ENCODE measurements at regions not wholly inside any gene's neighbourhood (a gene's known extent, or its start where the extent isn't known, plus 50 kb on each side); places are given as distances from the start of the nearest gene placed in this dataset.

DNA sequence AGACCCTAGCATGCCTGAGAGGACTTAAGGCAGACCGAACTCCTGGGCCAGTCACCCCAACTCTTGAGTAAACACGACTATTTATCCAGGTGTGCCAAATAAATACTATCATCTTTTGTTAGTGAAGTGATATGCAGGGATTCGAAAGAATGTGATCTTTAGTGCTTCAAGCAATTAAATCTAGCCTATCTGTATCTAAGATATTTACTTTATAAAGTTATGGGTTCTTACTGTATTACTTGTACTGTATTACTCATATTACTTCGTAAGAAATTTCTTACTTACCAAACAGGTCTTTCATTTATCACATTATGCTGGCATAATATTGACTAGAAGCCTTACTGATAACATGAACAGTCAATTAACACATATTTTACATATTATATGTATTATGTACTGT lies 211.6 kb upstream of the NECTIN3 start:
- Histone ChIP-seq H3K9me3 (ENCODE audit: control insufficient read depth in 2 of 3, low read length in 3 of 3) (no peaks in the 10 kb centered on the region), H3K27me3 (ENCODE audit: control insufficient read depth in 2 of 2, insufficient read depth in 2 of 2, low read length in 2 of 2) (no peaks in the 10 kb centered on the region), H3K4me3 (ENCODE audit: low read length) (no peak overlapping the region), H3K4me1 (ENCODE audit: control insufficient read depth in 2 of 2, insufficient read depth in 2 of 2, low read length in 2 of 2) (no peaks in the 10 kb centered on the region), H3K27ac (ENCODE audit: low read depth, low read length) (no peak overlapping the region), H3K36me3 (ENCODE audit: control insufficient read depth in 2 of 3, insufficient read depth in 3 of 3, low read length in 3 of 3) (no peaks in the 10 kb centered on the region)
- intact Hi-C loops (cut with micrococcal nuclease), result no loop called here
- Mint-ChIP-seq H3K27ac (no peak overlapping the region), H3K4me1 (no peaks in the 10 kb centered on the region), H3K4me3 (no peak overlapping the region), H3K36me3 (no peaks in the 10 kb centered on the region), H3K27me3 (peaks cover 0 to 5% (median 2%) of the 10 kb centered on the region in 5 donors), H3K9me3 (no peaks in the 10 kb centered on the region)
- DNase-seq (no peak), ATAC-seq (no peak)
- ChIA-PET CTCF (no interaction called here), POLR2A (no interaction called here)

GRCh38 chr3:110865934-110866333 lies 205.7 kb upstream of the NECTIN3 start:
- POLR2A ChIA-PET, result no interaction called here

DNA sequence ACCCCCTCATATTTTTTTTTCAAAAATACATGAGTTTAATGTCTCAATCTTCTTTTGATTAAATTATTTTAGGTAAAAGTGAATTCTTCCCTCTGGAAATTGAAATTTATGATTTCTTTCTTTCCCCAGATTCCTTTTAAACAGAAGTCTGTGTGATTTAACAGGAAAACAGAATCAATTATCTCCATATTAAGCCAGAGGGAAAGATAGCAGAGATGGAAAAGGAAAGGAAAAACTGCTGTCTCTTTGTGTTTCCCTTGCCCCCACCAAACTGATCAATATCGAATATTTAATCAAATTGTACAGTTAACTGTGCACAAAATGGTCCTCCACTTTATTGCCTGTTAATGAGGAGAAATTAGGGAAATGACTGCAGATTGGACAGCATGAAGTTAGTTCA lies 203.5 kb upstream of the NECTIN3 start:
- ChIA-PET POLR2A (no interaction called here), CTCF (no interaction called here)
- Histone ChIP-seq H3K4me1 (ENCODE audit: control insufficient read depth in 2 of 2, insufficient read depth in 2 of 2, low read length in 2 of 2) (no peaks in the 10 kb centered on the region), H3K9me3 (ENCODE audit: control insufficient read depth in 2 of 3, low read length in 3 of 3) (no peaks in the 10 kb centered on the region), H3K36me3 (ENCODE audit: control insufficient read depth in 2 of 3, insufficient read depth in 3 of 3, low read length in 3 of 3) (no peaks in the 10 kb centered on the region), H3K27ac (ENCODE audit: low read depth, low read length) (no peak overlapping the region), H3K27me3 (ENCODE audit: control insufficient read depth in 2 of 2, insufficient read depth in 2 of 2, low read length in 2 of 2) (no peaks in the 10 kb centered on the region), H3K4me3 (ENCODE audit: low read length) (no peak overlapping the region)
- DNase-seq (no peak), ATAC-seq (no peak)
- intact Hi-C loops (cut with micrococcal nuclease), result no loop called here
- Mint-ChIP-seq H3K36me3 (no peaks in the 10 kb centered on the region), H3K4me3 (no peak overlapping the region), H3K27ac (no peak overlapping the region), H3K4me1 (no peaks in the 10 kb centered on the region), H3K27me3 (peaks cover 2 to 18% (median 10%) of the 10 kb centered on the region in 5 donors), H3K9me3 (no peaks in the 10 kb centered on the region)

More at GRCh38 chr3:110865934-110866333, 205.7 kb upstream of the NECTIN3 start:
- H3K36me3 Mint-ChIP-seq, result no peaks in the 10 kb centered on the region
- Histone ChIP-seq H3K4me3 (ENCODE audit: low read length) (no peak overlapping the region), H3K36me3 (ENCODE audit: control insufficient read depth in 2 of 3, insufficient read depth in 3 of 3, low read length in 3 of 3) (no peaks in the 10 kb centered on the region), H3K27me3 (ENCODE audit: control insufficient read depth in 2 of 2, insufficient read depth in 2 of 2, low read length in 2 of 2) (no peaks in the 10 kb centered on the region), H3K4me1 (ENCODE audit: control insufficient read depth in 2 of 2, insufficient read depth in 2 of 2, low read length in 2 of 2) (no peaks in the 10 kb centered on the region), H3K27ac (ENCODE audit: low read depth, low read length) (no peak overlapping the region), H3K9me3 (ENCODE audit: control insufficient read depth in 2 of 3, low read length in 3 of 3) (no peaks in the 10 kb centered on the region)
- ATAC-seq, result no peak
- no peak overlapping the region for H3K27ac Mint-ChIP-seq
- intact Hi-C loops (cut with micrococcal nuclease), result no loop called here
- H3K4me1 Mint-ChIP-seq, result no peaks in the 10 kb centered on the region
- no peak overlapping the region for H3K4me3 Mint-ChIP-seq
- no peak for DNase-seq
- peaks cover 0 to 18% (median 10%) of the 10 kb centered on the region in 5 donors for H3K27me3 Mint-ChIP-seq
- H3K9me3 Mint-ChIP-seq, result no peaks in the 10 kb centered on the region
- CTCF ChIA-PET, result no interaction called here

DNA sequence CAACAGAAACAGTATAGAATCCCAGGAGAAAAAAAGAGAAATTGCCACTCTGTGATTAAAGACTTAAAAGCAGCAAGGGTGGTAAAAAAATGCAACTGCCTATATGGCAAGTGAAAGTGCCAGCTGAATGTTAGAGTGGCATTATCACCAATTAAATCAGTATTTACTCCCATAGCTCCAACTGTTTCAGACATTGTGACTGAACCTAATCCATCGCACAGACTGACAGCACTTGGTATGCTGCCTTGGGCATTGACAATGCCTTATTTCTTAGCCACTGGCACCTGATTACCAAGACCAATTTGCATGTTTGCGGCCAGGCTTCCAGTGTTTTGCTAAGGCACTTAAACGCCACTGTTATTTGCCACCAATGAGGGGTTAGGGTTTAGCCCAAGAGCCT lies 201.9 kb upstream of the NECTIN3 start:
- H3K4me3 ChIP-seq (ENCODE audit: low read length), result no peak overlapping the region
- H3K4me1 Mint-ChIP-seq, result no peaks in the 10 kb centered on the region
- no peaks in the 10 kb centered on the region for H3K27me3 ChIP-seq (ENCODE audit: control insufficient read depth in 2 of 2, insufficient read depth in 2 of 2, low read length in 2 of 2)
- no peaks in the 10 kb centered on the region for H3K9me3 ChIP-seq (ENCODE audit: control insufficient read depth in 2 of 3, low read length in 3 of 3)
- CTCF ChIA-PET, result no interaction called here
- H3K9me3 Mint-ChIP-seq, result peaks cover 0 to 11% (median 6%) of the 10 kb centered on the region in 11 donors
- H3K36me3 Mint-ChIP-seq, result no peaks in the 10 kb centered on the region
- H3K36me3 ChIP-seq (ENCODE audit: control insufficient read depth in 2 of 3, insufficient read depth in 3 of 3, low read length in 3 of 3), result no peaks in the 10 kb centered on the region
- H3K27ac ChIP-seq (ENCODE audit: low read depth, low read length), result no peak overlapping the region
- ATAC-seq (no peak), DNase-seq (no peak)
- no peaks in the 10 kb centered on the region for H3K4me1 ChIP-seq (ENCODE audit: control insufficient read depth in 2 of 2, insufficient read depth in 2 of 2, low read length in 2 of 2)
- H3K27ac Mint-ChIP-seq, result no peak overlapping the region
- intact Hi-C loops (cut with micrococcal nuclease), result no loop called here
- H3K4me3 Mint-ChIP-seq, result no peak overlapping the region
- peaks cover 2 to 27% (median 12%) of the 10 kb centered on the region in 5 donors for H3K27me3 Mint-ChIP-seq
- POLR2A ChIA-PET, result no interaction called here

DNA sequence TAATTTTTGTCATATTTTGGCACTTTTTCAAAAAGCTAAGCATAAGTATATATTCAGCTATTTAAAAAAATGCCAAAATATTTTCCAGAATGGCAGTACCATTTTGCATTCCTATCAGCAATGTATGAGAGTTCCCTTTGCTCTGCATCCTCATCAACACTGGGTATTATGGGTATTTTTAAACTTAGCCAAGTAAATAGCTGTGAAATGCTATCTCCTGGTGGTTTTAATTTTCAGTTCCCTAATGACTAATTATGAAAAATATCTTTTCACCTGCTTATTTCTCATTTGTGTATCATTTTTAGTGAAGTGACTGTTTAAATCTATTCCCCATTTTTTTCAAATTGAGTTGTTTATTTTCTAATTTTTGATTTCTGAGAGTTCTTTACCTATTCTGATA lies 199.7 kb upstream of the NECTIN3 start:
- Histone ChIP-seq H3K27me3 (ENCODE audit: control insufficient read depth in 2 of 2, insufficient read depth in 2 of 2, low read length in 2 of 2) (no peaks in the 10 kb centered on the region), H3K4me3 (ENCODE audit: low read length) (no peak overlapping the region), H3K36me3 (ENCODE audit: control insufficient read depth in 2 of 3, insufficient read depth in 3 of 3, low read length in 3 of 3) (no peaks in the 10 kb centered on the region), H3K27ac (ENCODE audit: low read depth, low read length) (no peak overlapping the region), H3K9me3 (ENCODE audit: control insufficient read depth in 2 of 3, low read length in 3 of 3) (no peaks in the 10 kb centered on the region), H3K4me1 (ENCODE audit: control insufficient read depth in 2 of 2, insufficient read depth in 2 of 2, low read length in 2 of 2) (no peaks in the 10 kb centered on the region)
- DNase-seq (no peak), ATAC-seq (no peak)
- ChIA-PET POLR2A (no interaction called here), CTCF (no interaction called here)
- peaks cover 3 to 27% (median 10%) of the 10 kb centered on the region in 11 donors for H3K9me3 Mint-ChIP-seq
- H3K27me3 Mint-ChIP-seq, result peaks cover 2 to 27% (median 12%) of the 10 kb centered on the region in 5 donors
- intact Hi-C loops (cut with micrococcal nuclease), result no loop called here
- no peaks in the 10 kb centered on the region for H3K36me3 Mint-ChIP-seq
- H3K4me1 Mint-ChIP-seq, result no peaks in the 10 kb centered on the region
- H3K27ac Mint-ChIP-seq, result no peak overlapping the region
- no peak overlapping the region for H3K4me3 Mint-ChIP-seq

DNA sequence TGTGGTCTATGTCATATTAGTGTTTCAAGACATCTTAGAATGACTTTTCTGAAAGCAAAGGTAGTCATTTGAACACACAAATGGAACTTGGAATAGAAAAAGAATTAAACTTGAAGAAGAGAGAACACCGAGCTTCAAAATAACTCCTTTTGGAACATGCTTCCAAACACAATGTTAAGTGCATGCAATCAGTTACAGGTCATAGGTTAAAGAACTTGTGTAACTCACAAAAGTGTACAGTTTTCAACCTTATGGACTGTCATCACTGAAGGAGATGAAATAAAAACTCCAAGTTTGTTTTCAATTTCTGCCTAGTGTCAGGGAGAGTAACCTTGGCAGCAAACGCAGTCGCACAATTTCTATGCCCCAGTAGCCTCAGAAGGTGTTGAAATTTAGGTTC lies 192.9 kb upstream of the NECTIN3 start:
- H3K9me3 Mint-ChIP-seq, result peaks cover 3 to 26% (median 10%) of the 10 kb centered on the region in 11 donors
- Histone ChIP-seq H3K27ac (ENCODE audit: low read depth, low read length) (no peak overlapping the region), H3K9me3 (ENCODE audit: control insufficient read depth in 2 of 3, low read length in 3 of 3) (no peaks in the 10 kb centered on the region), H3K4me3 (ENCODE audit: low read length) (no peak overlapping the region), H3K27me3 (ENCODE audit: control insufficient read depth in 2 of 2, insufficient read depth in 2 of 2, low read length in 2 of 2) (no peaks in the 10 kb centered on the region), H3K36me3 (ENCODE audit: control insufficient read depth in 2 of 3, insufficient read depth in 3 of 3, low read length in 3 of 3) (no peaks in the 10 kb centered on the region), H3K4me1 (ENCODE audit: control insufficient read depth in 2 of 2, insufficient read depth in 2 of 2, low read length in 2 of 2) (no peaks in the 10 kb centered on the region)
- no peak overlapping the region for H3K4me3 Mint-ChIP-seq
- intact Hi-C loops (cut with micrococcal nuclease), result no loop called here
- ChIA-PET POLR2A (no interaction called here), CTCF (no interaction called here)
- H3K27me3 Mint-ChIP-seq, result peaks cover 0 to 20% (median 2%) of the 10 kb centered on the region in 5 donors
- no peak overlapping the region for H3K27ac Mint-ChIP-seq
- no peak for ATAC-seq
- no peak for DNase-seq
- H3K4me1 Mint-ChIP-seq, result no peaks in the 10 kb centered on the region
- H3K36me3 Mint-ChIP-seq, result no peaks in the 10 kb centered on the region

- H3K4me3 ChIP-seq (ENCODE audit: low read length), result no peak overlapping the region
- no peak overlapping the region for H3K27ac ChIP-seq (ENCODE audit: low read depth, low read length)
- no peak overlapping the region for H3K27ac Mint-ChIP-seq
- no peak overlapping the region for H3K4me3 Mint-ChIP-seq
- CTCF ChIA-PET, result no interaction called here
- ATAC-seq, result no peak
- no peaks in the 10 kb centered on the region for H3K27me3 ChIP-seq (ENCODE audit: control insufficient read depth in 2 of 2, insufficient read depth in 2 of 2, low read length in 2 of 2)
- H3K9me3 ChIP-seq (ENCODE audit: control insufficient read depth in 2 of 3, low read length in 3 of 3), result no peaks in the 10 kb centered on the region
- no peak for DNase-seq
- no peaks in the 10 kb centered on the region for H3K4me1 Mint-ChIP-seq
- intact Hi-C loops (cut with micrococcal nuclease), result no loop called here
- H3K4me1 ChIP-seq (ENCODE audit: control insufficient read depth in 2 of 2, insufficient read depth in 2 of 2, low read length in 2 of 2), result no peaks in the 10 kb centered on the region
- H3K9me3 Mint-ChIP-seq, result peaks cover 0 to 6% (median 0%) of the 10 kb centered on the region in 11 donors
- H3K27me3 Mint-ChIP-seq, result peaks cover 0 to 8% (median 0%) of the 10 kb centered on the region in 5 donors
- no peaks in the 10 kb centered on the region for H3K36me3 ChIP-seq (ENCODE audit: control insufficient read depth in 2 of 3, insufficient read depth in 3 of 3, low read length in 3 of 3)
- POLR2A ChIA-PET, result no interaction called here
- H3K36me3 Mint-ChIP-seq, result no peaks in the 10 kb centered on the region
Observed at GRCh38 chr3:110881069-110881468, 190.5 kb upstream of the NECTIN3 start.

Data from naive thymus-derived CD4-positive, alpha-beta T cell (primary cell).